ENCODE measurements at regions not wholly inside any gene's neighbourhood (a gene's known extent, or its start where the extent isn't known, plus 50 kb on each side); places are given as distances from the start of the nearest gene placed in this dataset.

DNA sequence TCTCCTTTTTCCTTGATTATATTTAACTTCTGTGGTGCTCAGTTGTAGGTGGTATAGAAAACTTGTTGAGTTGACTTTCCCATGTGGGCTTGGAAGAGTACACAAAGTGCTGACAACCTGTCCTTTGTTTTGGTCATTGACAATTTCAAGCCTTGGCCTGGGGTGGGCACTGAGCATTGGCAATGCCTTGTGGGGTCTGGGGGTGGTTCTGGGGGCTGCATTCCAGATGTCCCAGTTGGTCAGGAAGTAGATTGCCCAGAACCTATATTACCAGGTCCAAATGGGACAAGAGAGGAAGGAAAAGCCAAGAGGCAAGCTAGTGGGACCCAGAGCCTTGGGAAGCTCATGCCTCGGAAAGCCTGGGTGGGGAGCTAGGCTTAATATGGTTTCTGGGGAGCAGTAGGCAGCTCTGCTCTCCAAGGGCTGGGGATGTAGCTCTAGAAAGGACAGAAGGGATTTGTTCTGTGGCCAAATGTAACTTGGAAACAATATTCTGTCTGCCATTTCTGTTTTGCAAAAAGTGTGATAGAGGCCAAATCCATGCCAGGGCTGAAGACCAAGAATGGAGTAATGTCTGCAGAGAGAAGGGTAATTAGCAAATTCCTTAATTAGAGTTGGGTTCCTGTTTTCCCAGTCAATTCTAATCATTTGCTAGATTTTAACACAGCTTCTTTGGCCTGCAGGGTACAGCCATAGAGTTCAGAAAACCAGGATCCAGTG lies 87.4 kb downstream of the SLC4A3 start:
- no peak for TF ChIP-seq POLR2A (IDR thresholded peaks at IDR 0.05)
- TF ChIP-seq, protein P1, sequence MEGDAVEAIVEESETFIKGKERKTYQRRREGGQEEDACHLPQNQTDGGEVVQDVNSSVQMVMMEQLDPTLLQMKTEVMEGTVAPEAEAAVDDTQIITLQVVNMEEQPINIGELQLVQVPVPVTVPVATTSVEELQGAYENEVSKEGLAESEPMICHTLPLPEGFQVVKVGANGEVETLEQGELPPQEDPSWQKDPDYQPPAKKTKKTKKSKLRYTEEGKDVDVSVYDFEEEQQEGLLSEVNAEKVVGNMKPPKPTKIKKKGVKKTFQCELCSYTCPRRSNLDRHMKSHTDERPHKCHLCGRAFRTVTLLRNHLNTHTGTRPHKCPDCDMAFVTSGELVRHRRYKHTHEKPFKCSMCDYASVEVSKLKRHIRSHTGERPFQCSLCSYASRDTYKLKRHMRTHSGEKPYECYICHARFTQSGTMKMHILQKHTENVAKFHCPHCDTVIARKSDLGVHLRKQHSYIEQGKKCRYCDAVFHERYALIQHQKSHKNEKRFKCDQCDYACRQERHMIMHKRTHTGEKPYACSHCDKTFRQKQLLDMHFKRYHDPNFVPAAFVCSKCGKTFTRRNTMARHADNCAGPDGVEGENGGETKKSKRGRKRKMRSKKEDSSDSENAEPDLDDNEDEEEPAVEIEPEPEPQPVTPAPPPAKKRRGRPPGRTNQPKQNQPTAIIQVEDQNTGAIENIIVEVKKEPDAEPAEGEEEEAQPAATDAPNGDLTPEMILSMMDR (IDR thresholded peaks at IDR 0.05): no peak
- intact Hi-C loops (cut with DNase I): no loop called here
- no peak for DNase-seq

DNA sequence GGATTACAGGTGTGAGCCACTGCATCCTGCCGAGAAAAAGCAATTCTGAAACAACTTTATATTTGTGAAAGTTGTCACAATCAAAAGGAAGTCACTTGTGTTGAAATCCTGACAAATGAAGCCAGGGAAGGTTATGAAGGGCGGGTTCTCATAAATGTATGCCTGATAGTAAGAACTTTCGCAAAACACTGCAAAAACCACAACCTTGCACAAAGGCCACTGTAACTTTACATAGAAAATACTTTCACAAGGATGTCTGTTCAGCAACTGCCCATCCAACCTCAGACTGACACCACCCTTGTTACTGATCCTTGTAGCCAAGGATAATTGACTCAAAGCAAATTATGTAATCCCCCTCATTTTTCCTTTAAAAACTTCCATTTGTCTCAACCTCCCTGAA lies 90.6 kb downstream of the SLC4A3 start:
- Histone ChIP-seq H3K27me3 (no peaks in the 10 kb centered on the region), H3K4me3 (no peak overlapping the region), H3K27ac (no peak overlapping the region), H3K9me3 (replicated peaks in 1 of 3) (no peaks in the 10 kb centered on the region), H3K36me3 (replicated peaks in 1 of 2) (no peaks in the 10 kb centered on the region), H3K4me1 (replicated peaks in 1 of 2) (no peaks in the 10 kb centered on the region)
- 66 to 71% (median 68%) methylated on average over 3 of the region's 3 CpGs for WGBS, 4 donors
- TF ChIP-seq, protein P1 (IDR thresholded peaks at IDR 0.05): no peak
- no peak for TF ChIP-seq POLR2A (IDR thresholded peaks at IDR 0.05)
- intact Hi-C loops (cut with DNase I): no loop called here
- DNase-seq: no peak

More for the DNA sequence above, 87.4 kb downstream of the SLC4A3 start:
- Histone ChIP-seq H3K4me1 (replicated peaks in 1 of 2) (no peaks in the 10 kb centered on the region), H3K36me3 (replicated peaks in 1 of 2) (no peaks in the 10 kb centered on the region), H3K9me3 (replicated peaks in 1 of 3) (no peaks in the 10 kb centered on the region), H3K27ac (no peak overlapping the region), H3K4me3 (no peak overlapping the region), H3K27me3 (no peaks in the 10 kb centered on the region)
- WGBS, 4 donors: 85 to 100% (median 98%) methylated on average over 1 of the region's 1 CpG

DNA sequence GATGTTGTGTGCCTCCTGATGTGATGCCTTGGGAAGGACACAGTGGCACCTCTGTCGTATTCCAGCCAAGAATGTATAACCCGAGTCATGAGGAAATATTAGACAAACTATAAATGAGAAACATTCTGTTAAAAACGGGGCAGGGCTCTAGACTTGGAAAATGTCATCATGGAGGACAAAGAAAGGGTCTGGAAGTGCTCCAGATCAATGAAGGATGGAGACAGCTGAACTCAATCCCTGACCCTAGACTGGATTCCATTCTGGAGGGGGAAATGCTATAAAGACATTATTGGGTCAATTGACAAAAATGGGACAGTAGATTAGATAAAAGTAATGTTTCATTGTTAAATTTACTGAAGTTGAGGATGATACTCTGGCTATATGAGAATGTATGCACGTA lies 92.1 kb downstream of the SLC4A3 start:
- DNase-seq: no peak

DNA sequence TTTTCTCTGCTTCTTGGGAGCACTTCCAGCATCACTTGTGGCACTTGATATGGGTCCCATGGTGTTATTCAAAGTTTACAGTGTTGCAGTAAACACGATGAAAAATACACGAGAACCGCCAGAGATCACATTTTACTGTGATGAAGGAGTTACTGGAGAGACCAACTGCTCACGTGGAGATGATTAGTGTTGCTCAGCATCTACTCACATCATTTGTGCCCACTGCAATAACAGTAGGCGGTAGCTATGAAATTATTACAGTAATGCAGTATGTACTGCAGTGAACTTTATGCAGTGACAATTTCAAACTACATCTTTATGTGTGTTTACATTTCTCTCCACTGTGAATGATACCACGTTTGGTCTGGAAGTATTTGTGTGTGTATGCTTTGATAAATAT lies 93.5 kb downstream of the SLC4A3 start:
- 71 to 84% (median 75%) methylated on average over 6 of the region's 6 CpGs for WGBS, 4 donors
- no peaks in the 10 kb centered on the region for H3K9me3 ChIP-seq (replicated peaks in 1 of 3)
- no peak overlapping the region for H3K4me3 ChIP-seq
- no peaks in the 10 kb centered on the region for H3K27me3 ChIP-seq
- no peak for TF ChIP-seq POLR2A (IDR thresholded peaks at IDR 0.05)
- TF ChIP-seq, protein P1 (IDR thresholded peaks at IDR 0.05): no peak
- no peaks in the 10 kb centered on the region for H3K36me3 ChIP-seq (replicated peaks in 1 of 2)
- no peak overlapping the region for H3K27ac ChIP-seq
- intact Hi-C loops (cut with DNase I): no loop called here
- no peaks in the 10 kb centered on the region for H3K4me1 ChIP-seq (replicated peaks in 1 of 2)
- DNase-seq: no peak

More for the DNA sequence above, 92.1 kb downstream of the SLC4A3 start:
- WGBS, 4 donors: 47 to 54% (median 52%) methylated on average over 4 of the region's 4 CpGs
- no peak overlapping the region for H3K4me3 ChIP-seq
- no peaks in the 10 kb centered on the region for H3K36me3 ChIP-seq (replicated peaks in 1 of 2)
- intact Hi-C loops (cut with DNase I): no loop called here
- no peak overlapping the region for H3K27ac ChIP-seq
- H3K9me3 ChIP-seq (replicated peaks in 1 of 3): no peaks in the 10 kb centered on the region
- H3K4me1 ChIP-seq (replicated peaks in 1 of 2): no peaks in the 10 kb centered on the region
- TF ChIP-seq, protein P1 (IDR thresholded peaks at IDR 0.05): no peak
- TF ChIP-seq POLR2A (IDR thresholded peaks at IDR 0.05): no peak
- H3K27me3 ChIP-seq: no peaks in the 10 kb centered on the region
